ENCODE measurements at regions not wholly inside any gene's neighbourhood (a gene's known extent, or its start where the extent isn't known, plus 50 kb on each side); places are given as distances from the start of the nearest gene placed in this dataset.

DNA sequence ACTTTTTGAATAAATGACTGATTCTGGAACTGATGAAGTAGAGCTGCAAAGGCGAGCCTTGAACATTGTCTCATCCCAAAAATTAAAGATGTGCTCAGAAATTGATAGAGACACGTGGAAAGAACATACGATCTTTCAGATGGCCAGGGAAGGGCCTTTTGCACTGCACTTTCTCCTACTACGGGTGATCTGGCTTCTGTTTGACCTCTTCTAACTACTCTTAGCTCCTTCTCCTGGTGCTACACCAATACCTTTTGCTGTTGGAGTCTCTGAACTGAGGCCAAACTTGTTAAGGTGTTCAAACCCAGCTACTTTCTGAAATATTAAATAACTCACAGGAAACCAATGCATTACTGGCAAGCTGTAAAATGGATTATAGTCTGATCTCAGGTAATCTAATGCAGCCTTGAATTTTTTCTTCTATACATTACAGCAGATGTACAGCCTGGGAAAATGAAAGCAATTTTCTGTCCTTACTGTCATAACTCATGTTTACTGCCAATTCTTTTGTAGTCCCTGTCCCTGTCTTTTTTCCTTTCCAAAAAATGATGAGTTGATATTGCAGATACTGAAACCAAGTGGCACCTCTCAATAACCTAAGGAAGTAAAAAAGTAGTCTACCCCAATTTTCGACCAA is 1086.1 kb upstream of the CNTN5 start:
- Mint-ChIP-seq H3K4me3 (ENCODE audit: unreplicated experiment) (no peak overlapping the region), H3K9me3 (ENCODE audit: unreplicated experiment) (no peaks in the 10 kb centered on the region), H3K36me3 (ENCODE audit: low read depth, unreplicated experiment) (no peaks in the 10 kb centered on the region), H3K27me3 (ENCODE audit: unreplicated experiment) (no peaks in the 10 kb centered on the region), H3K27ac (ENCODE audit: unreplicated experiment) (no peak overlapping the region), H3K4me1 (ENCODE audit: unreplicated experiment) (no peaks in the 10 kb centered on the region)
- TF ChIP-seq, protein P1, sequence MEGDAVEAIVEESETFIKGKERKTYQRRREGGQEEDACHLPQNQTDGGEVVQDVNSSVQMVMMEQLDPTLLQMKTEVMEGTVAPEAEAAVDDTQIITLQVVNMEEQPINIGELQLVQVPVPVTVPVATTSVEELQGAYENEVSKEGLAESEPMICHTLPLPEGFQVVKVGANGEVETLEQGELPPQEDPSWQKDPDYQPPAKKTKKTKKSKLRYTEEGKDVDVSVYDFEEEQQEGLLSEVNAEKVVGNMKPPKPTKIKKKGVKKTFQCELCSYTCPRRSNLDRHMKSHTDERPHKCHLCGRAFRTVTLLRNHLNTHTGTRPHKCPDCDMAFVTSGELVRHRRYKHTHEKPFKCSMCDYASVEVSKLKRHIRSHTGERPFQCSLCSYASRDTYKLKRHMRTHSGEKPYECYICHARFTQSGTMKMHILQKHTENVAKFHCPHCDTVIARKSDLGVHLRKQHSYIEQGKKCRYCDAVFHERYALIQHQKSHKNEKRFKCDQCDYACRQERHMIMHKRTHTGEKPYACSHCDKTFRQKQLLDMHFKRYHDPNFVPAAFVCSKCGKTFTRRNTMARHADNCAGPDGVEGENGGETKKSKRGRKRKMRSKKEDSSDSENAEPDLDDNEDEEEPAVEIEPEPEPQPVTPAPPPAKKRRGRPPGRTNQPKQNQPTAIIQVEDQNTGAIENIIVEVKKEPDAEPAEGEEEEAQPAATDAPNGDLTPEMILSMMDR (IDR thresholded peaks at IDR 0.05; ENCODE audit: unreplicated experiment) = no peak
- no peak for DNase-seq (ENCODE audit: low spot score)

DNA sequence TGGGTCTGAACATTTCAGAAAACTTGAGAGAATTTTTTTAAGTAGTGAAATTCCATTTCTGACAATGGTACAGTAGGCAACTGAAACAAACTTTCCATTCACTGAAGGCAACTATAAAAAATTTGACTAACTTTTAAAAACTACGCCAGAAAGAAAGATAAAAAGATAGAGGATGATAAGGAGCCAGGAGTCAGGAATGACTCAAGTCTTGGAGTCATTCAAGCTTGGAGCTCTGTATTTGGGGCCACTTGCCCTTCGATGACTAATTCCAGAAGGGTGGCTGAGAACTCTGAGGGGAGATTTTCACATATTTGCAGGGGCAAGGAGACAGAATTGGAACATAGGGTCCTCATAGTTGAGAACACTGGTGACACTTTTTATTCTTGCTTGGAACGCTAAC is 1083.2 kb upstream of the CNTN5 start:
- no peaks in the 10 kb centered on the region for H3K4me1 Mint-ChIP-seq (ENCODE audit: unreplicated experiment)
- H3K36me3 Mint-ChIP-seq (ENCODE audit: low read depth, unreplicated experiment) = no peaks in the 10 kb centered on the region
- no peaks in the 10 kb centered on the region for H3K9me3 Mint-ChIP-seq (ENCODE audit: unreplicated experiment)
- no peak overlapping the region for H3K4me3 Mint-ChIP-seq (ENCODE audit: unreplicated experiment)
- H3K27ac Mint-ChIP-seq (ENCODE audit: unreplicated experiment) = no peak overlapping the region
- TF ChIP-seq, protein P1 (IDR thresholded peaks at IDR 0.05; ENCODE audit: unreplicated experiment) = no peak
- DNase-seq (ENCODE audit: low spot score) = no peak
- H3K27me3 Mint-ChIP-seq (ENCODE audit: unreplicated experiment) = no peaks in the 10 kb centered on the region

DNA sequence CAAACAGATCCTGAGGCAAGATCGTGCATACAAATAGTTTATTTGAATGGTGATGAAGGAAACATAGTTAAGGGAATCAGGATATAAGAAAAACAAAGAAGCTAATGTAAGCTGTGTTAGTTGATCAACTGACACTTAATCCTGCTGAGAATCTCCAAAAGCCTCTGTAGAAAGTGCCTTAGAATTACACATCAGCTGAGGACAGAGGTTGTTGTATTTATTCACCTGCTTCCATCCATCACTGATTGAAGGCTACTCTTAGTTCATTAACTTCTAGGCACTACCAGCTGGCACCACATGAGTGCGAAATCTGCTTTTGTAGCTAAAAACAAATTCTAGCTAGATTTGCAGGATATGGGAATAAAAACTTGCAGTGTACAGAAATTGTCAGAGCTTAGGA is 1082.0 kb upstream of the CNTN5 start:
- Mint-ChIP-seq H3K9me3 (ENCODE audit: unreplicated experiment) (no peaks in the 10 kb centered on the region), H3K27me3 (ENCODE audit: unreplicated experiment) (no peaks in the 10 kb centered on the region), H3K36me3 (ENCODE audit: low read depth, unreplicated experiment) (no peaks in the 10 kb centered on the region), H3K27ac (ENCODE audit: unreplicated experiment) (no peak overlapping the region), H3K4me1 (ENCODE audit: unreplicated experiment) (no peaks in the 10 kb centered on the region), H3K4me3 (ENCODE audit: unreplicated experiment) (no peak overlapping the region)
- TF ChIP-seq, protein P1 (IDR thresholded peaks at IDR 0.05; ENCODE audit: unreplicated experiment) = no peak
- no peak for DNase-seq (ENCODE audit: low spot score)

DNA sequence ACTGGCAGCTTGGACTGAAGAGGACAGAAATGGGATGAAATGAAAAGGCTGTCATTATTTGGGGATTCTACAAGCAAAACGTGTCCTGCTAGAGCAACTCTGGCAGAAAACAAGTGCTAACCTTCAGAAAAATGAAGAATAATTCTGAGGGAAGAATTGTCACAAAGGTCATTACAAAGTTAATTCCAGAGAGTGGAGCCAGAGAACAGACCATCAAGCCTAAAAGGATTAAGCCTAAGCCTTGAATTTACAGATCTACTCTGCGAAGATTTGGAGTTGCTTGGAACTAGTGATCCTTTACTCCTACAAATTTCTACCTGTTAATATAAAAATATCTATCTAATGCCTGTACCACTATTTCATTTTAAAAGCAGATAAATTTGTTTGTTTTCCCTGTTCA is 1077.3 kb upstream of the CNTN5 start:
- no peaks in the 10 kb centered on the region for H3K4me1 Mint-ChIP-seq (ENCODE audit: unreplicated experiment)
- TF ChIP-seq, protein P1 (IDR thresholded peaks at IDR 0.05; ENCODE audit: unreplicated experiment) = no peak
- no peaks in the 10 kb centered on the region for H3K27me3 Mint-ChIP-seq (ENCODE audit: unreplicated experiment)
- no peak overlapping the region for H3K27ac Mint-ChIP-seq (ENCODE audit: unreplicated experiment)
- no peaks in the 10 kb centered on the region for H3K9me3 Mint-ChIP-seq (ENCODE audit: unreplicated experiment)
- no peaks in the 10 kb centered on the region for H3K36me3 Mint-ChIP-seq (ENCODE audit: low read depth, unreplicated experiment)
- H3K4me3 Mint-ChIP-seq (ENCODE audit: unreplicated experiment) = no peak overlapping the region
- no peak for DNase-seq (ENCODE audit: low spot score)

DNA sequence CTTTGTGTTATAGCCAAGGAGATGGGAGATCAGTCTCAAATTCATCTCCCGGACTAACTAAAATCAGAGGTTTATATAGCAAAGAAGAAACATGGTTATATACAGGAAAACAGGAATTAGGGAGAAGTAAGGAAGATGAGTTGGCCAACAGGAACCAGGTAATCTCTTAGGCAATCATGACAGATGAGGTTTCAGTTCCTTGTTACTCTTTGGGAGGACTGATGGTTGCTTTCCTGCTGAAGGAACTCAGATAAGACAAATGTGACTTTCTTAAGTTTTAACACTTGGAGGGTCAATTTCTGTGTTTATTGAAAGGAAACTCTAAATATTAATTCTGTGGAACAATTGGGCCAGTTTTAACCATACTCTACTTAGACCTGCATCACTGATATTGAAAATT is 1072.0 kb upstream of the CNTN5 start:
- no peaks in the 10 kb centered on the region for H3K9me3 Mint-ChIP-seq (ENCODE audit: unreplicated experiment)
- H3K4me3 Mint-ChIP-seq (ENCODE audit: unreplicated experiment) = no peak overlapping the region
- TF ChIP-seq, protein P1 (IDR thresholded peaks at IDR 0.05; ENCODE audit: unreplicated experiment) = no peak
- no peak overlapping the region for H3K27ac Mint-ChIP-seq (ENCODE audit: unreplicated experiment)
- no peak for DNase-seq (ENCODE audit: low spot score)
- H3K27me3 Mint-ChIP-seq (ENCODE audit: unreplicated experiment) = no peaks in the 10 kb centered on the region
- H3K4me1 Mint-ChIP-seq (ENCODE audit: unreplicated experiment) = no peaks in the 10 kb centered on the region
- H3K36me3 Mint-ChIP-seq (ENCODE audit: low read depth, unreplicated experiment) = no peaks in the 10 kb centered on the region
